Raji (cell line): ENCODE measurements at regions not wholly inside any gene's neighbourhood (a gene's known extent, or its start where the extent isn't known, plus 50 kb on each side); places are given as distances from the start of the nearest gene placed in this dataset.

Experiments used
- POLR2A ChIP-seq: IDR thresholded peaks from 2 replicates; pipeline ENCODE4 v1.6.1; 2011; ENCODE audit warnings: low read depth, low read length, control low read depth; ENCODE audit not compliant: insufficient read depth

- TF ChIP-seq POLR2A: no peak
Measured at GRCh38 chr6:105886814-105887544, 199.2 kb upstream of the PRDM1 start.

- TF ChIP-seq POLR2A: no peak
Measured at GRCh38 chr6:105886066-105886813, 199.9 kb upstream of the PRDM1 start.

GRCh38 chr6:105884426-105884825 is 201.7 kb upstream of the PRDM1 start:
- no peak for TF ChIP-seq POLR2A

- no peak for TF ChIP-seq POLR2A
Measured at GRCh38 chr6:105884011-105884410, 202.1 kb upstream of the PRDM1 start.

- TF ChIP-seq POLR2A: no peak
Measured at GRCh38 chr6:105882828-105883227, 203.3 kb upstream of the PRDM1 start.

- no peak for TF ChIP-seq POLR2A
Measured at GRCh38 chr6:105882121-105882803, 203.9 kb upstream of the PRDM1 start.

GRCh38 chr6:105881608-105882007 is 204.5 kb upstream of the PRDM1 start:
- no peak for TF ChIP-seq POLR2A

GRCh38 chr6:105880030-105880492 is 206.1 kb upstream of the PRDM1 start:
- TF ChIP-seq POLR2A: no peak

- no peak for TF ChIP-seq POLR2A
Measured at GRCh38 chr6:105879146-105879545, 207.0 kb upstream of the PRDM1 start.

GRCh38 chr6:105875974-105876640 is 210.0 kb upstream of the PRDM1 start:
- no peak for TF ChIP-seq POLR2A

GRCh38 chr6:105874835-105875626 is 211.1 kb upstream of the PRDM1 start:
- no peak for TF ChIP-seq POLR2A

- TF ChIP-seq POLR2A: no peak
Measured at GRCh38 chr6:105873799-105874198, 212.3 kb upstream of the PRDM1 start.

GRCh38 chr6:105873211-105873704 is 212.9 kb upstream of the PRDM1 start:
- TF ChIP-seq POLR2A: no peak

GRCh38 chr6:105872249-105872648 is 213.9 kb upstream of the PRDM1 start:
- no peak for TF ChIP-seq POLR2A
